GM23248 (cell line): ENCODE measurements at regions not wholly inside any gene's neighbourhood (a gene's known extent, or its start where the extent isn't known, plus 50 kb on each side); places are given as distances from the start of the nearest gene placed in this dataset.

Experiments
- DNase-seq: peaks from one replicate; pipeline ENCODE4 v3.0.0-alpha.2; 2015
- H2AFZ ChIP-seq: fragments of 200-600 bp; sonication (generic); 2 replicates; pipeline ENCODE4 v1.6.1; 2016; ENCODE audit warnings: antibody characterized with exemption
- H3F3A ChIP-seq: fragments of 200-600 bp; sonication (generic); 2 replicates; pipeline ENCODE4 v1.6.1; 2016; ENCODE audit warnings: mild to moderate bottlenecking, antibody characterized with exemption, mixed run types; ENCODE audit not compliant: insufficient read depth
- H3K27ac ChIP-seq: fragments of 200-600 bp; sonication (generic); 2 replicates; pipeline ENCODE4 v1.5.1; 2016; ENCODE audit warnings: mild to moderate bottlenecking
- H3K27me3 ChIP-seq: fragments of 200-600 bp; sonication (generic); replicated peaks from 2 replicates; pipeline ENCODE4 v1.6.1; 2016; ENCODE audit warnings: mild to moderate bottlenecking; ENCODE audit not compliant: insufficient read depth
- H3K36me3 ChIP-seq: fragments of 200-600 bp; sonication (generic); 2 replicates; pipeline ENCODE4 v1.6.1; 2016; ENCODE audit warnings: low read depth, mild to moderate bottlenecking
- H3K4me1 ChIP-seq: fragments of 200-600 bp; sonication (generic); 2 replicates; pipeline ENCODE4 v1.6.1; 2016; ENCODE audit warnings: mild to moderate bottlenecking; ENCODE audit not compliant: insufficient read depth
- H3K4me2 ChIP-seq: fragments of 200-600 bp; sonication (generic); one replicate; pipeline ENCODE4 v1.6.1; 2016; ENCODE audit warnings: mild to moderate bottlenecking; ENCODE audit not compliant: unreplicated experiment
- H3K4me3 ChIP-seq: fragments of 200-600 bp; sonication (generic); 2 replicates; pipeline ENCODE4 v1.5.1; 2016; ENCODE audit warnings: mild to moderate bottlenecking
- H3K79me2 ChIP-seq: fragments of 200-600 bp; sonication (generic); 2 replicates; pipeline ENCODE4 v1.6.1; 2016; ENCODE audit warnings: mild to moderate bottlenecking; ENCODE audit not compliant: insufficient read depth
- H3K9ac ChIP-seq: fragments of 200-600 bp; sonication (generic); 2 replicates; pipeline ENCODE4 v1.6.1; 2016; ENCODE audit warnings: mild to moderate bottlenecking
- H3K9me2 ChIP-seq: fragments of 200-600 bp; sonication (generic); 2 replicates; pipeline ENCODE4 v1.6.1; 2016; ENCODE audit warnings: mixed run types, mild to moderate bottlenecking, moderate library complexity; ENCODE audit not compliant: insufficient read depth
- H3K9me3 ChIP-seq: fragments of 200-600 bp; sonication (generic); one replicate; pipeline ENCODE4 v1.6.1; 2017; ENCODE audit warnings: low read depth
- H4K20me1 ChIP-seq: fragments of 200-600 bp; sonication (generic); 2 replicates; pipeline ENCODE4 v1.6.0; 2016; ENCODE audit not compliant: insufficient read depth
- EZH2 ChIP-seq: fragments of 200-600 bp; sonication (generic); IDR thresholded peaks from 2 replicates; pipeline ENCODE4 v1.6.1; 2018; ENCODE audit warnings: antibody characterized with exemption, mild to moderate bottlenecking; ENCODE audit not compliant: insufficient read depth, poor library complexity, severe bottlenecking
- EZH2phosphoT487 ChIP-seq: fragments of 200-600 bp; sonication (generic); IDR thresholded peaks from 2 replicates; pipeline ENCODE4 v1.6.1; 2018; ENCODE audit warnings: antibody characterized with exemption, moderate library complexity, mild to moderate bottlenecking, low read depth; ENCODE audit not compliant: insufficient read depth
- WGBS, 2 experiments: methylation state at CpG; one replicate each; pipeline ENCODE4 v1.1.6; 2015 to 2017; ENCODE audit warnings: low lambda C conversion rate in 2 of 2, low coverage in 1 of 2; ENCODE audit errors: missing lambda C conversion rate in 2 of 2; 5-methylcytosine and 5-hydroxymethylcytosine counted together
- in situ Hi-C: fragments of 300-500 bp; cut with MboI; formaldehyde crosslinking; loops from 2 replicates; pipeline ENCODE4 v1.15.0; 2020

- Histone ChIP-seq H3F3A (no peaks in the 10 kb centered on the region), H4K20me1 (no peaks in the 10 kb centered on the region), H3K9me3 (no peaks in the 10 kb centered on the region), H3K4me3 (no peak overlapping the region), H3K79me2 (no peaks in the 10 kb centered on the region), H3K9me2 (no peaks in the 10 kb centered on the region), H3K9ac (no peak overlapping the region), H3K27ac (no peak overlapping the region), H3K4me2 (no peak overlapping the region), H3K27me3 (no peaks in the 10 kb centered on the region; the same call in 1 of the 2 replicates), H3K4me1 (no peaks in the 10 kb centered on the region), H3K36me3 (no peaks in the 10 kb centered on the region), H2AFZ (no peak overlapping the region)
- TF ChIP-seq EZH2phosphoT487 (no peak), EZH2 (no peak)
- no peak for DNase-seq
- in situ Hi-C loops = no loop called here
- 46 to 52% methylated on average over 1 of the region's 1 CpG for WGBS, 2 experiments
Observed at GRCh38 chr13:100933841-100934240, 259.2 kb upstream of the TMTC4 start.

- no peak overlapping the region for H3K27ac ChIP-seq
- H3K36me3 ChIP-seq = no peaks in the 10 kb centered on the region
- H3K9me3 ChIP-seq = no peaks in the 10 kb centered on the region
- no peak overlapping the region for H2AFZ ChIP-seq
- no peak overlapping the region for H3K4me2 ChIP-seq
- no peaks in the 10 kb centered on the region for H3K79me2 ChIP-seq
- H3F3A ChIP-seq = no peaks in the 10 kb centered on the region
- no peak for TF ChIP-seq EZH2phosphoT487
- no peak for TF ChIP-seq EZH2
- DNase-seq = no peak
- in situ Hi-C loops = no loop called here
- WGBS, 2 experiments = 26 to 29% methylated on average over 3 of the region's 3 CpGs
- no peak overlapping the region for H3K4me3 ChIP-seq
- no peak overlapping the region for H3K9ac ChIP-seq
- no peaks in the 10 kb centered on the region for H3K9me2 ChIP-seq
- H4K20me1 ChIP-seq = no peaks in the 10 kb centered on the region
- no peaks in the 10 kb centered on the region for H3K4me1 ChIP-seq
- H3K27me3 ChIP-seq = peaks cover 7% of the 10 kb centered on the region; the same call in 1 of the 2 replicates
Observed at GRCh38 chr13:100922599-100922998, 248.0 kb upstream of the TMTC4 start.

GRCh38 chr13:100921139-100921538, 246.5 kb upstream of the TMTC4 start:
- no peaks in the 10 kb centered on the region for H3K9me2 ChIP-seq
- no peaks in the 10 kb centered on the region for H3K36me3 ChIP-seq
- H3K9me3 ChIP-seq = no peaks in the 10 kb centered on the region
- no peaks in the 10 kb centered on the region for H4K20me1 ChIP-seq
- no peak for TF ChIP-seq EZH2phosphoT487
- no peak for TF ChIP-seq EZH2
- no peak overlapping the region for H2AFZ ChIP-seq
- H3F3A ChIP-seq = no peaks in the 10 kb centered on the region
- H3K79me2 ChIP-seq = no peaks in the 10 kb centered on the region
- no peak overlapping the region for H3K4me3 ChIP-seq
- peaks cover 9% of the 10 kb centered on the region; the same call in 1 of the 2 replicates for H3K27me3 ChIP-seq
- no peak overlapping the region for H3K27ac ChIP-seq
- no peak overlapping the region for H3K9ac ChIP-seq
- no peaks in the 10 kb centered on the region for H3K4me1 ChIP-seq
- WGBS, 2 experiments = 11 to 14% methylated on average over 4 of the region's 4 CpGs
- H3K4me2 ChIP-seq = no peak overlapping the region
- in situ Hi-C loops = no loop called here
- no peak for DNase-seq

- Histone ChIP-seq H3K27ac (no peak overlapping the region), H3K27me3 (peaks cover 9% of the 10 kb centered on the region; the same call in 1 of the 2 replicates), H3K9me3 (no peaks in the 10 kb centered on the region), H3K36me3 (no peaks in the 10 kb centered on the region), H3K79me2 (no peaks in the 10 kb centered on the region), H3F3A (no peaks in the 10 kb centered on the region), H3K4me3 (no peak overlapping the region), H3K9ac (no peak overlapping the region), H4K20me1 (no peaks in the 10 kb centered on the region), H3K4me2 (no peak overlapping the region), H3K9me2 (no peaks in the 10 kb centered on the region), H2AFZ (no peak overlapping the region), H3K4me1 (no peaks in the 10 kb centered on the region)
- in situ Hi-C loops = no loop called here
- no peak for TF ChIP-seq EZH2
- TF ChIP-seq EZH2phosphoT487 = no peak
- DNase-seq = no peak
- WGBS, 2 experiments = 65 to 71% methylated on average over 3 of the region's 3 CpGs
Observed at GRCh38 chr13:100917011-100917410, 242.4 kb upstream of the TMTC4 start.

- Histone ChIP-seq H4K20me1 (no peaks in the 10 kb centered on the region), H3F3A (no peaks in the 10 kb centered on the region), H3K4me3 (no peak overlapping the region), H3K9ac (no peak overlapping the region), H3K27me3 (peaks cover 11% of the 10 kb centered on the region; the same call in 1 of the 2 replicates), H3K4me2 (no peak overlapping the region), H3K4me1 (no peaks in the 10 kb centered on the region), H3K79me2 (no peaks in the 10 kb centered on the region), H3K9me2 (no peaks in the 10 kb centered on the region), H3K36me3 (no peaks in the 10 kb centered on the region), H2AFZ (no peak overlapping the region), H3K27ac (no peak overlapping the region), H3K9me3 (no peaks in the 10 kb centered on the region)
- in situ Hi-C loops = no loop called here
- WGBS, 2 experiments = 36 to 37% methylated on average over 6 of the region's 6 CpGs
- TF ChIP-seq EZH2phosphoT487 = no peak
- no peak for TF ChIP-seq EZH2
- DNase-seq = no peak
Observed at GRCh38 chr13:100913143-100913542, 238.5 kb upstream of the TMTC4 start.
